ELF-1 (cell line): ENCODE measurements at regions not wholly inside any gene's neighbourhood (a gene's known extent, or its start where the extent isn't known, plus 50 kb on each side); places are given as distances from the start of the nearest gene placed in this dataset.
"Not testable (repeated sequence)": the region's sequence is repeated elsewhere in the genome, so short reads cannot be mapped to it uniquely, and the experiment has no call there.

ENCODE experiments used
- DNase-seq: peaks from one replicate; pipeline ENCODE4 v3.0.0-alpha.2; 2016; ENCODE audit warnings: low read depth, low spot score

GRCh38 chr13:19123502-19123901 lies 58.1 kb downstream of the TUBA3C start:
- no peak for DNase-seq

- DNase-seq = no peak
Observed at GRCh38 chr13:19117913-19118739, 63.5 kb downstream of the TUBA3C start.

GRCh38 chr13:19109225-19109624 lies 72.4 kb downstream of the TUBA3C start:
- not testable (repeated sequence) for DNase-seq

GRCh38 chr13:19103140-19103539 lies 78.5 kb downstream of the TUBA3C start:
- DNase-seq = no peak

- no peak for DNase-seq
Observed at GRCh38 chr13:19093369-19093768, 88.3 kb downstream of the TUBA3C start.

- no peak for DNase-seq
Observed at GRCh38 chr13:19090495-19090894, 91.1 kb downstream of the TUBA3C start.

- DNase-seq = no peak
Observed at GRCh38 chr13:19089315-19089714, 92.3 kb downstream of the TUBA3C start.

GRCh38 chr13:19088416-19088815 lies 93.2 kb downstream of the TUBA3C start:
- DNase-seq = no peak

- no peak for DNase-seq
Observed at GRCh38 chr13:19085876-19086275, 95.7 kb downstream of the TUBA3C start.

GRCh38 chr13:19085258-19085657 lies 96.4 kb downstream of the TUBA3C start:
- no peak for DNase-seq

GRCh38 chr13:19083340-19083739 lies 98.3 kb downstream of the TUBA3C start:
- DNase-seq = no peak

- no peak for DNase-seq
Observed at GRCh38 chr13:19075418-19075817, 106.2 kb downstream of the TUBA3C start.

GRCh38 chr13:19074519-19074918 lies 107.1 kb downstream of the TUBA3C start:
- no peak for DNase-seq

- DNase-seq = not testable (repeated sequence)
Observed at GRCh38 chr13:19074106-19074505, 107.5 kb downstream of the TUBA3C start.

GRCh38 chr13:19072956-19073706 lies 108.5 kb downstream of the TUBA3C start:
- not testable (repeated sequence) for DNase-seq

- no peak for DNase-seq
Observed at GRCh38 chr13:19072543-19072942, 109.1 kb downstream of the TUBA3C start.

- DNase-seq = no peak
Observed at GRCh38 chr13:19071161-19071936, 110.3 kb downstream of the TUBA3C start.

- no peak for DNase-seq
Observed at GRCh38 chr13:19070398-19070735, 111.3 kb downstream of the TUBA3C start.

- no peak for DNase-seq
Observed at GRCh38 chr13:19069684-19070397, 111.8 kb downstream of the TUBA3C start.

GRCh38 chr13:19068691-19069090 lies 112.9 kb downstream of the TUBA3C start:
- DNase-seq = no peak

- DNase-seq = no peak
Observed at GRCh38 chr13:19067767-19068166, 113.9 kb downstream of the TUBA3C start.

GRCh38 chr13:19062801-19063200 lies 118.8 kb downstream of the TUBA3C start:
- no peak for DNase-seq
